ENCODE measurements at regions not wholly inside any gene's neighbourhood (a gene's known extent, or its start where the extent isn't known, plus 50 kb on each side); places are given as distances from the start of the nearest gene placed in this dataset.
A peak's percentile ranks its signal among the peaks of the same experiment; 100 is the strongest.

DNA sequence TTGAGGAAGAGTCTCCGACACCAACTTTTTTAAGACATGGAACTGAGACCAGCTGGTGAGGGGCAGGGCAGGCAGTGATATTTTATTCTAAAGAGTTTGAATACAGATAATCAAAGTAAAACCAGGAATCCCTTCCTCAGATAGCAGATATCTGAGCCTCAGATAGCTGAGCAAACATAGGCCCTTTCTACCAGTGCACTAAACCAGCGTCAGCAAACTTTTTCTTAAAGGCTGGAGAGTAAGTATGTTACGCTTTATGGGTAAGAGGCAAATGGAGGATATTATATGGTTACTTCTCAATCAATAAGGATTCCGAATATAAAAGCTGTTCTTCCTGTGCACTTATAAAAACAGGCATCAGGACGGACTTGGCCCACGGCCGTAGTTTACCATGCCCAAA, 73.9 kb downstream of the WNT5A start:
- H3K27ac Mint-ChIP-seq: no peak overlapping the region
- no peak for DNase-seq (ENCODE audit: low spot score in 2 of 2)
- peaks cover 0 to 8% of the 10 kb centered on the region in 2 donors for H3K36me3 Mint-ChIP-seq
- no peak for ATAC-seq
- peaks cover 11% of the 10 kb centered on the region in 2 donors for H3K9me3 Mint-ChIP-seq

DNA sequence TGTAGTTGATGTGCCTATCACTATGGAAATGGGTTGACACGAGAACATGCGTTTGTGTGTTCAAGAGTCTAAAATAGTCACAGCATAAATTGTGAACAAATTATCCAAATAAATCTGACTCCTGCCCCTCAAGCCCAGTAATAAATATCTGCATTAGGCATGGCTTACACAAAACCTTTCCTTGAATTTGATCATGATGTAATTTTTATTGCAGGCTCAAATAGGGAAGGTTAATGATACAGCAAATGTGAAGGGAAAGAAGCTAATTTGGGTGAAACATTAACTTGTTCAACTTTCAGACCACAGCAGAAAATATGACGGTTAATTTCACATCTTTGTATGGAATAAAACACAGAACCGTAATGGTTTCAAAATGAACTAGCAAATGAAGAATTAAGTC, 74.6 kb downstream of the WNT5A start:
- DNase-seq (ENCODE audit: low spot score in 2 of 2): no peak
- Mint-ChIP-seq H3K27ac (no peak overlapping the region), H3K36me3 (peaks cover 0 to 8% of the 10 kb centered on the region in 2 donors)

GRCh38 chr3:55409806-55410205, 77.3 kb downstream of the WNT5A start:
- ATAC-seq (no peak), DNase-seq (ENCODE audit: low spot score in 2 of 2) (no peak)
- Mint-ChIP-seq H3K36me3 (no peaks in the 10 kb centered on the region), H3K27ac (no peak overlapping the region), H3K9me3 (peaks cover 0 to 9% of the 10 kb centered on the region in 2 donors)

More for the DNA sequence above, 74.6 kb downstream of the WNT5A start:
- peaks cover 9% of the 10 kb centered on the region in 2 donors for H3K9me3 Mint-ChIP-seq
- no peak for ATAC-seq

DNA sequence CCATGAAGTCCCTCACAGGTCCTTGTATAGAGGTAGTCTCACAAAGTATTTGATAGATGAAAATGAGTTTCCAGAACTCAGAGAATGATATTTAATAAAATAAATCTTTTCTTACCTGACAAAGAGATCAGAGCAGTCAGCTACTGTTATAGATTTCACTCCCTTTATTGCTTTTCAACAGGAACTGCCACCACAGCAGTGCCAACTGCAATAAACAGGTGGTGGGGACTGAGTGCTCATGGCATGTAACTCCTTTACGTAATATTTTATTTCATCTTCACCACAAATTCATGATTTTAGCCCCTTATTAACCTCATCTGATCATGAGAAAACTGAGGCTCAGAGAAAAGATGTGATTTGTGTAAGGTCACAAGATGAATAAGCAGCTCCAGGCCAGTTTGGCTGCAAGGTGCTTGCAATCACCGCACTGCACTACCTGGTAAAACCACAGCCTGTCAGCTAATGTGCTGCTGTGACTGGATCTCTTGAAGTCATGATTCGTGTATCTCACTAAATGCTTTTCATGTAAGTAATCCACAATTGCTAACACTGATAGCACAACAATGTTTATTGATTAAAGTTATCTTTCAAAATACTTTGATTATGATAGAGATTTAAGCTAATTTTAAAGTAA, 78.8 kb downstream of the WNT5A start:
- Mint-ChIP-seq H3K36me3 (no peaks in the 10 kb centered on the region), H3K27ac (no peak overlapping the region), H3K9me3 (peaks cover 0 to 6% of the 10 kb centered on the region in 2 donors)
- no peak for DNase-seq (ENCODE audit: low spot score in 2 of 2)
- ATAC-seq: no peak

- Mint-ChIP-seq H3K36me3 (no peaks in the 10 kb centered on the region), H3K9me3 (peaks cover 0 to 6% of the 10 kb centered on the region in 2 donors), H3K27ac (no peak overlapping the region)
- ATAC-seq: no peak
- no peak for DNase-seq (ENCODE audit: low spot score in 2 of 2)
These were observed 79.7 kb downstream of the WNT5A start for GRCh38 chr3:55407426-55407820.

DNA sequence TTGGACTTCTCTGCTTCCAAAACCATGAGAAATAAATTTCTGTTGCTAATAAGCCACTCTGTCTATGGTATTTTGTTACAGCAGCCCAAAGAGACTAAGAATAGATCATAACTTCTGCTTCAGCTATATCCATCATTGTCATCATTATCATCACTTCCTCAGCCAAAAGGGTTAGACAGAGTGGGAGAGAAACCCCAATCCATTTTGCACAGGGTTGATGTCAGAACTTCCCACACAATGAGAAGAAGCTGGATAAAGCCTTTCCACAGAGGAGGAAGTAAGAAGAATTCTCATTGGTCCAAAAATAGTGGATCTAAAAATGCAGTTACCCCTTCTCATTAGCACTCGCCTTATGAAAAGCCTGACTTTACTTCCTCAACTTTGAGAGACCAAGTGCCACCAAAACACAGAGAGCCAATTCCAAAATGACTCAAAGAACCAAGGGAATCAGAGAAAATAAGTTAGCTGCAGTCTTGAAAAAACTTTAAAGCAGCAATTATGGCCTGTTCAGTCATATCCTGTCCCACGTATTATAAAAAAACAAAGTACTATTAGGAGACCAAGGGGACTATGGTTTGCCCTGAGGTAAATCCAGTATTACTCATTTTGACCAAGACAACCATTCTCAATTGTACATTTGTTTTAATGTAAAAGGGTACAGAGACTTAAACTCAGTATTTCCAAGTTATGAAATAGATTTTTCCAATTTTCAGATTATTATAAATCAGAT, 80.2 kb downstream of the WNT5A start:
- Mint-ChIP-seq H3K27ac (no peak overlapping the region), H3K36me3 (no peaks in the 10 kb centered on the region), H3K9me3 (peaks cover 0 to 6% of the 10 kb centered on the region in 2 donors)
- DNase-seq (ENCODE audit: low spot score in 2 of 2): no peak
- ATAC-seq: no peak

DNA sequence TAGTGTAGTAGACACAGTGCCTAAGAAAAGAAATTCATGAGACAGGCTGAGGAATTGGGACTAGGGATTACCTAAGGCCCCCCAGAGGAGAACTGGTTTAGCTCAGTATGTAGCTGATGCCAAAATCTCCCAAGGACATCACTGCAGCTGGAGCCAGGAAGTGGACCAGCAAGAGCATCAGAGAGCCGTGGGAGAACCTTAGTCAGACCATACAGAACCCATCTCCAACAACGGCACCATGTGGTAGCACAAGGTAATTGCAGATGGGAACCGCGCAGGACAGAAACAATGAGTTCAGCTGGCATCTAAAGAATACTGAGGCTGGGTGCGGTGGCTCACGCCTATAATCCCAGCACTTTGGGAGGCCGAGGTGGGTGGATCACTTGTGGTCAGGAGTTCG, 81.7 kb downstream of the WNT5A start:
- Mint-ChIP-seq H3K9me3 (peaks cover 0 to 9% of the 10 kb centered on the region in 2 donors), H3K36me3 (no peaks in the 10 kb centered on the region), H3K27ac (no peak overlapping the region)
- DNase-seq (ENCODE audit: low spot score in 2 of 2) (peak in 1 of 2 donors; percentile 3), ATAC-seq (no peak)

- peaks cover 0 to 9% of the 10 kb centered on the region in 2 donors for H3K9me3 Mint-ChIP-seq
- no peak overlapping the region for H3K27ac Mint-ChIP-seq
- ATAC-seq: no peak
- H3K36me3 Mint-ChIP-seq: no peaks in the 10 kb centered on the region
- no peak for DNase-seq (ENCODE audit: low spot score in 2 of 2)
These were observed 84.1 kb downstream of the WNT5A start for GRCh38 chr3:55402886-55403609.

GRCh38 chr3:55380561-55380960, 106.5 kb downstream of the WNT5A start:
- ATAC-seq (no peak), DNase-seq (ENCODE audit: low spot score in 2 of 2) (no peak)
- Mint-ChIP-seq H3K9me3 (peaks cover 3 to 10% of the 10 kb centered on the region in 2 donors), H3K27ac (no peak overlapping the region), H3K36me3 (peaks cover 0 to 6% of the 10 kb centered on the region in 2 donors)

- no peak for ATAC-seq
- Mint-ChIP-seq H3K9me3 (peaks cover 3 to 26% of the 10 kb centered on the region in 2 donors), H3K36me3 (peaks cover 0 to 11% of the 10 kb centered on the region in 2 donors), H3K27ac (no peak overlapping the region)
- DNase-seq (ENCODE audit: low spot score in 2 of 2): no peak
These were observed 110.3 kb downstream of the WNT5A start for GRCh38 chr3:55376753-55377347.

- ATAC-seq (no peak), DNase-seq (ENCODE audit: low spot score in 2 of 2) (no peak)
- Mint-ChIP-seq H3K27ac (no peak overlapping the region), H3K36me3 (peaks cover 0 to 11% of the 10 kb centered on the region in 2 donors), H3K9me3 (peaks cover 0 to 26% of the 10 kb centered on the region in 2 donors)
These were observed 113.7 kb downstream of the WNT5A start for GRCh38 chr3:55373423-55373822.

- H3K9me3 Mint-ChIP-seq: peaks cover 0 to 24% of the 10 kb centered on the region in 2 donors
- ATAC-seq: no peak
- no peak overlapping the region for H3K27ac Mint-ChIP-seq
These were observed 116.8 kb downstream of the WNT5A start for GRCh38 chr3:55370272-55370671.

DNA sequence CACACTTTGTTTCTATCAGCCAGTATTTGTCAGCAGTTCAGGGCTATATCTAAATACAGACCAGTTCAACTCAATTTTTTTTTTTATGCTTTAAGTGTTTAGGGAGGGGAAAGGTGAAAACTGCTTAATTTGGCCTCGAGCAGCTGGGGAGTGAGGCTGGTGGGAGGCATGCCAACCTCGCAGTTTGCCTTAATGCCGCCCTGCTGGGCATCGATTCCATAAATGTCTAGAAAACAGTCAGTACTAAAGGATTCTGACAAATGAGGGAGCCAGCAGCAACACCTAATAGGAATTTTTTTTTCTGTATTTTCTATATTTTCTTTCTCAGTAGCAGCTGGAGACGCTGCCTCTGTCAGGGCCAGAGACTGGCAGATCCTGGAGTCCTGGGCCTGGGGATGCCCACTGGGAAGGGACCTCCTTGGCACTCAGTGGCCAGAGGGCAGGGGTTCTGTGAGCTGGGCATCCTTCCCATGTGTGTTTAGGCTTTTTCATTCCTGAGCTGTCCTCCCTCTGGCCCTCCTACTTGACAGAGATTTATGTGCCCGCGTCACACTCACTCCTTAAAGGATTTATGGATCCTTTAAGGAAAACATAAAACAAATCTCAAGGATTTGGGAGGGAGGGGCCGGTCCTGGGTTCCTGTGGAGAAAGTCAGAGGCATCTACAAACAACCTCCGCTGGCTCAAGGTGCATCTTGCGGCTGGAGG, 117.8 kb downstream of the WNT5A start:
- Mint-ChIP-seq H3K27ac (no peak overlapping the region), H3K36me3 (no peaks in the 10 kb centered on the region), H3K9me3 (peaks cover 2 to 18% of the 10 kb centered on the region in 2 donors)
- DNase-seq (ENCODE audit: low spot score in 2 of 2): no peak
- no peak for ATAC-seq

More at GRCh38 chr3:55370272-55370671, 116.8 kb downstream of the WNT5A start:
- H3K36me3 Mint-ChIP-seq: peaks cover 0 to 5% of the 10 kb centered on the region in 2 donors
- no peak for DNase-seq (ENCODE audit: low spot score in 2 of 2)

GRCh38 chr3:55368366-55368765, 118.7 kb downstream of the WNT5A start:
- DNase-seq (ENCODE audit: low spot score in 2 of 2) (no peak), ATAC-seq (no peak)
- Mint-ChIP-seq H3K27ac (no peak overlapping the region), H3K36me3 (no peaks in the 10 kb centered on the region), H3K9me3 (peaks cover 4 to 15% of the 10 kb centered on the region in 2 donors)

DNA sequence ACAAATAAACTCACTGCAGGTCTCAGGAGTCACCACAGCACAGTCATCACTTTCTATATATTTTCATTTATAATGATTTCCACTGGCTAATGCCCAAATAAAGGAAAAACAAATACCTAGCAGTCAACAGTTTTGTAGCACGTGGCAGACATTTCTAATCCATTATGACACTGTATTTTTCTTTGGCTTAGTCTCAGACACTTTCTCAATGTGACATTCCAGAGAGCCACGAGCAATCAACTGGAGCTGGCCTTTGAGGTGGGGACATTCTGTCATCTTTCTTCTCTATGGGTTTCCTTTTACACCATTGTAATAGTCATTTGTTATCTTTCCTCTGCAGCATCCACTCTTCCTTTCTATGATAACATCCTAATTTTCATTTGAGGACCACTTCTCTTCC, 119.7 kb downstream of the WNT5A start:
- no peak for DNase-seq (ENCODE audit: low spot score in 2 of 2)
- H3K9me3 Mint-ChIP-seq: peaks cover 4 to 10% of the 10 kb centered on the region in 2 donors
- no peak overlapping the region for H3K27ac Mint-ChIP-seq
- H3K36me3 Mint-ChIP-seq: no peaks in the 10 kb centered on the region
- ATAC-seq: no peak

DNA sequence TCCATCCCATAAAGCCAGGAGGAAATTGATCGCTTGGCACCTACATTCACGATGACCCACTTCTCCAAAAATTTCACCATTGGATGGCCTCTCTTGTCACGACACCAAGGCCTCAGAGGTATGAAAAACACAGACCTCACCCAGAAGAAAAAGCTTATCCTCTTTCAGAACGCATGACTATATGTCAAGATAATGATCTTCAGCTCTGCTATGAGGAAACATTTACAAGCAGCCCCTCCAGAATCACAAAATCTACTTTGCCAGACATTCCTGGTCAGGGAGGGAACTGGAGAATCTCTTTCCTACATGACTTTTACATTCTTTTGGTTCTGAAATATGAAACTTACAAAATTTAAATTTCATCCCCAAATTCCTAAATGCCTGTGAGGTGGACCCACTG, 122.7 kb downstream of the WNT5A start:
- ATAC-seq: no peak
- peaks cover 9 to 12% of the 10 kb centered on the region in 2 donors for H3K9me3 Mint-ChIP-seq
- no peak for DNase-seq (ENCODE audit: low spot score in 2 of 2)

More for the DNA sequence above, 122.7 kb downstream of the WNT5A start:
- H3K27ac Mint-ChIP-seq: no peak overlapping the region
- peaks cover 0 to 4% of the 10 kb centered on the region in 2 donors for H3K36me3 Mint-ChIP-seq

All from activated naive CD4-positive, alpha-beta T cell treated with anti-CD3 and anti-CD28 coated beads, Interleukin-2, amount 50 U/mL, for 72 hours (primary cell).